GM06990 (cell line): ENCODE measurements at regions not wholly inside any gene's neighbourhood (a gene's known extent, or its start where the extent isn't known, plus 50 kb on each side); places are given as distances from the start of the nearest gene placed in this dataset.
"Not testable (repeated sequence)": the region's sequence is repeated elsewhere in the genome, so short reads cannot be mapped to it uniquely, and the experiment has no call there.

ENCODE experiments used
- DNase-seq: peaks from one replicate; pipeline ENCODE4 v3.0.0-alpha.2; 2011; ENCODE audit not compliant: insufficient read length; ENCODE audit errors: extremely low read depth
- H3K27me3 ChIP-seq: replicated peaks from 2 replicates; pipeline ENCODE4 v1.6.0; 2011; ENCODE audit warnings: low read length; ENCODE audit not compliant: control insufficient read depth, insufficient read depth
- H3K36me3 ChIP-seq: 2 replicates; pipeline ENCODE4 v1.5.1; 2011; ENCODE audit warnings: low read length; ENCODE audit not compliant: control insufficient read depth, insufficient read depth
- H3K4me3 ChIP-seq: replicated peaks from 2 replicates; pipeline ENCODE4 v1.5.1; 2011; ENCODE audit warnings: low read depth, mild to moderate bottlenecking, control low read depth, low read length
- CTCF ChIP-seq: IDR thresholded peaks from 2 replicates; pipeline ENCODE4 v1.5.1; 2011; ENCODE audit warnings: low read length, control low read depth, mild to moderate bottlenecking, inconsistent platforms; ENCODE audit not compliant: insufficient read depth, poor library complexity, severe bottlenecking

- no peak for TF ChIP-seq CTCF
- no peak for DNase-seq
- Histone ChIP-seq H3K27me3 (no peaks in the 10 kb centered on the region), H3K36me3 (no peaks in the 10 kb centered on the region), H3K4me3 (no peak overlapping the region)
Observed at GRCh38 chr5:82882316-82882715, 194.9 kb downstream of the TMEM167A start.

DNA sequence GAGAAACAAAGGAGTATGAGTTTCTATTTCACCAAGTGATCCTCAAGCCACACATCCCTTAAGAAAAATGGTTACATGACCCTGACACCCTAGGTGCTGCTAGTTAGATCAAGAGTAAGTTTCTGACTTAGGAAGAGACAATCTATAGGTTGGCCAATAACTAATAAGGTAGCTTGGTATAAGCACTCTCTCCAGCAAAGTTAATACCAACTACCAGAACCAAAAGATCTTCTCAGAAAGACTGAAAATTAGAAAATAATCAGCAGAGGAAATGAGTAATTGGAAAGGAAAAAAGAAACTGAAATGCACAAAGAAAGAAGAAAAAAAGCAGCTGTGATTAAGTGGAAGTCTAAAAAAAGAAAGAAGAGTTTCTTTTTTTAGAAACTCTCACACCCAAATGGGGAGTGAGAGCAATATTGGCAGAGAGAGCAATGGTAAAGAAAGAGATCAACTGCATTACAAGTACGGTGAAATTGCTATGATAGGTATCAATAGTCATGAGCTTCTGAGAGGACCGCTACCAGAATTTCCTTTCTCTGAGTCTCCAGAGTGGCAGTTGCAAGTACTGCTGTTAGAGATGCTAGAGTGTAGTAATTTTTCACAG lies 195.5 kb downstream of the TMEM167A start:
- no peaks in the 10 kb centered on the region for H3K27me3 ChIP-seq
- DNase-seq, result no peak
- H3K36me3 ChIP-seq, result no peaks in the 10 kb centered on the region
- no peak for TF ChIP-seq CTCF
- no peak overlapping the region for H3K4me3 ChIP-seq

DNA sequence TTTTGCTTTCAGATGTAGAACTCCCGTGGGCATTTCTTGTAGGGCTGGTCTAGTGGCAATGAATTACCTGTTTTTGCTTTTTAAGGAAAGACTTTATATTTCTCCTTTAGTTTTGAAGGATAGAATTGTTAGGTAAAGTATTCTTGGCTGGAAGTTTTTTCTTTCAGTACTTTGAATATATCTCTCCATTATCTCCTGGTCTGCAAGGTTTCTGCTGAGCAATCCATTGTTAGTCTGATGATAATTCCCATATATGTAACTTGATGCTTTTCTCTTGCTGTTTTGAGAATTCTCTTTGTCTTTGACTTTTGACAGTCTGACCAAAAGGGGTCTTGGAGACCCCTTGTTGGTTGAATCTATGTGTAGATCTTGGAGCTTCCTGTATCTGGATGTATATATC lies 198.1 kb downstream of the TMEM167A start:
- H3K36me3 ChIP-seq, result no peaks in the 10 kb centered on the region
- H3K4me3 ChIP-seq, result no peak overlapping the region
- H3K27me3 ChIP-seq, result no peaks in the 10 kb centered on the region
- no peak for DNase-seq
- TF ChIP-seq CTCF, result no peak

DNA sequence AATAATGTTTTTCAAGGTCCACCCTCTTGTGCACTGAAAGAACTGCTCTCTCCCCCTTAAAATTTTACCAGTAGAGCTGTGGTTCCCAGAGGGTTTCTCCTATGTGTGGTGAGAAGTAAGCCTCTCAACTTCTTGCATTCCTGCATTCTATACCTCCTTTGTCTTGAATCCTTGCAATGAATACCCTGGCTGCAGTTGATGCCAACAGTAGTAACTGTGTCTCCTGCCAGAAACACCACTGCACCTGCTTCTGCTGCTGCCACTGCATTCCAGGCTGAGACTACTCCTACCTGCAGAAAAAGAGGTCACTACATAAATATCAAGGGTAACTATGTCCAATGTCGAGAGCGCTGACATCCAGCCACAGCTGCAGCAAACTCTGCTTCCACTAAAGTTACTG lies 203.7 kb downstream of the TMEM167A start:
- no peaks in the 10 kb centered on the region for H3K27me3 ChIP-seq
- no peak overlapping the region for H3K4me3 ChIP-seq
- DNase-seq, result no peak
- no peaks in the 10 kb centered on the region for H3K36me3 ChIP-seq
- TF ChIP-seq CTCF, result no peak

DNA sequence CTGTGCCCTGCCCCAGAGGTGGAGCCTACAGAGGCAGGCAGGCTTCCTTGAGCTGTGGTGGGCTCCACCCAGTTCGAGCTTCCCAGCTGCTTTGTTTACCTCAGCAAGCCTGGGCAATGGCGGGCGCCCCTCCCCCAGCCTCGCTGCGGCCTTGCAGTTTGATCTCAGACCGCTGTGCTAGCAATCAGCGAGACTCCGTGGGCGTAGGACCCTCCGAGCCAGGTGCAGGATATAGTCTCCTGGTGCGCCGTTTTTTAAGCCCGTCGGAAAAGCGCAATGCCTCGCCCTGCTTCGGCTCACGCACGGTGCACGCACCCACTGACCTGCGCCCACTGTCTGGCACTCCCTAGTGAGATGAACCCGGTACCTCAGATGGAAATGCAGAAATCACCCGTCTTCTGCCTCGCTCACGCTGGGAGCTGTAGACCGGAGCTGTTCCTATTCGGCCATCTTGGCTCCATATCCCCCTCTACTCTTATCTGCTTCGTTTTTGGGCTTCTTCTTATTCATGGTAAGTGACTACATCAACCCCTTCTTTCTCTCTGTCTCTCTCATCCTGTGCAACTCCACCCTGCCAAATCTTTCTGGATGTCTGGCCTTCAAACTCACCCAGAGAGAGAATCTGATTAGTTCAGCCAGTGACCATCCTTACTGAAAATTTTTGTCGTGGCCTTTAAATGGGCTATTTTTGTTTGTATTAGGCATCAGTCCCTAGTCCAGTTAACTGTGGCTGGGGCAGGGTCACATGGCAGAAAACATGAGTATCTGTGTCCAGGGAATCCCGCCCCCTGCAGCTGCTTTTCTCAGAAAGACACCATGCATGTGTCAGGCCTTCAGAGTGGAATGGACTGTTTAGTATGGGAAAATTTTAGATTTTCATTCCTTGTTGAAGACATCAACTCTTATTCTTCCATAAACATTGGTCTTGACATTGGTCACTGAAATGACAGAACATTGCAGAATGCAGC lies 204.6 kb downstream of the TMEM167A start:
- H3K27me3 ChIP-seq, DNase-seq, H3K36me3 ChIP-seq, H3K4me3 ChIP-seq: not testable (repeated sequence)

DNA sequence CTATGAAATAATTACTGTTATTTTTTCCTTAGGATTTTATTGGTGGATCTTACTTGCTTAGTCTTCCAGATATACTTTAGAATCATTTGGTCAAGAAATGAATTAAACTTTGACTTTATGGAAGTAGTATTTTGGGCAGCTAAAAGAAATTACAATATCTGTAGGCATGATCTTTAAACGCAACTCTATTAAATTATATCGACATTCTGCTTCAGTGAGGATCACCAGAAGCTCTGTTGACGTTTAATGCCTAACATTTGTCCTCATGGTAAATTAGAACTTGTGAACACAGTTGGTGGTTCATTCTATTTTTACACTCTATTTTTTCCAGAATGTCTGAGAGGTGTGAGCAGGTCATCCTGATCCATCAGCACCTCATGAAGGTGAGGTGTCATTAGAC lies 211.6 kb downstream of the TMEM167A start:
- H3K27me3 ChIP-seq, result no peaks in the 10 kb centered on the region
- no peaks in the 10 kb centered on the region for H3K36me3 ChIP-seq
- no peak for TF ChIP-seq CTCF
- no peak for DNase-seq
- no peak overlapping the region for H3K4me3 ChIP-seq
